GM18502 (cell line): ENCODE measurements at regions not wholly inside any gene's neighbourhood (a gene's known extent, or its start where the extent isn't known, plus 50 kb on each side); places are given as distances from the start of the nearest gene placed in this dataset.
"Not testable (repeated sequence)": the region's sequence is repeated elsewhere in the genome, so short reads cannot be mapped to it uniquely, and the experiment has no call there.

Experiments
- ATAC-seq: cut with Tn5 transposase; IDR thresholded peaks from one replicate; pipeline ENCODE4 v1.9.1; 2021; ENCODE audit warnings: mild to moderate bottlenecking; ENCODE audit not compliant: unreplicated experiment, poor library complexity

DNA sequence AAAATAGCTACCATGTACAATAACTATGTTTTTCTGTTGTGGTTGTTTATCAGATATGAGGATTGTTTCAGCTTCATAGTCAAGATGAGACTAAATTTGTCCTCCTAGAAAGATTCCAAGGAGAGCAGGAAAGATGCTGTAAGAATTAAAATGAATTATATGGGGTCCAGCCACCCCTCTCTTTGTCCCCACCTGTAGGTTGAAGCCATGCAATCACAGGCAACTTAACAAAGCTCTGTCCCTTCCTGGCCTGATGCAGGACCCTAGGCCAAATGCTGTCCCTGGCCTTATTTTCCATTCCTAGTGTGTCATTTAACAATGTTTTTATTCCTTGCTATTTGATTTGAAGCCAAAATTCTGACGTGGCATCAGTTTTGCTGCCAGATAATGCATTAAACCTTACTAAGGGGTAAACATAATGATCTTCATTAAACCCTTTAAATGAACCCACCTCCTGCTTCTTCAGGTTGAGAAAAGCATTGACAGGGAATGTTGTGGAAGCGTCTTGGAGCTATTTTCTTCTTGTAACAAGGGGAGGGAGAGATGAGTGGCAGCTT lies 240.9 kb upstream of the ZNF521 start:
- ATAC-seq = no peak

DNA sequence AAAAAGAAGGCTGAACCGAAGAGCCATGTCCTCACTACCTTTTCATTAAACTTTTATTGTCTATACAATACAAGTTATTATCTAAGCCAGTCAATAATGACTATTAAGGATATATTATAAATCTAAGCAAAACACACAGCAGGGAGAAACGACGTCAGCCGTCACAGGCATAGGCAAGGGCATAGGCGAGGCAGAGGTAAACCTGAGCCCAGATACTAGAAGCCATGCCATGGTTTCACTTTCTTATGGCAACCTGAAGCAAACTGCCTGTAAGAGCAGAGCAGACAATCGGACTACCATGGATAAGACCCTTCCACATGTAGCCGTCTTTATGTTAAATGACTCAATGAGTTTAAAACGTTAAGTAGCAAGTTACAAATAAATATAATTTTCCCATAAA lies 238.5 kb upstream of the ZNF521 start:
- ATAC-seq = no peak

DNA sequence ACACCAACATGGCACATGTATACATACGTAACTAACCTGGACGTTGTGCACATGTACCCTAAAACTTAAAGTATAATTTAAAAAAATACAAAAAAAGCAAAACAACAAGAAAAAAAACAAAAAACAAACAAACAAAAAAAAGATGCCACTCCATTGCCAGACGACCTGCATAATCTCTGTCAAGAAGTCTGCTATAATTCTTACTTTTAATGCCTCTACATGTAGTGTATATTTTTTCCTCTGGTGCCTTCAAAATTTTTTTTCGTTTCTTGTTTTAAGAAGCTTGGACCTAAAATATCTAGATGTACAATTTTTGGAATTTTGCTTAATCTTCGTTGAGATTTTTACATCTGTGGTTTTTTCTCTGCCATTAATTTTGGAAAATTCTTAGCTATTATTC lies 235.6 kb upstream of the ZNF521 start:
- ATAC-seq = no peak

DNA sequence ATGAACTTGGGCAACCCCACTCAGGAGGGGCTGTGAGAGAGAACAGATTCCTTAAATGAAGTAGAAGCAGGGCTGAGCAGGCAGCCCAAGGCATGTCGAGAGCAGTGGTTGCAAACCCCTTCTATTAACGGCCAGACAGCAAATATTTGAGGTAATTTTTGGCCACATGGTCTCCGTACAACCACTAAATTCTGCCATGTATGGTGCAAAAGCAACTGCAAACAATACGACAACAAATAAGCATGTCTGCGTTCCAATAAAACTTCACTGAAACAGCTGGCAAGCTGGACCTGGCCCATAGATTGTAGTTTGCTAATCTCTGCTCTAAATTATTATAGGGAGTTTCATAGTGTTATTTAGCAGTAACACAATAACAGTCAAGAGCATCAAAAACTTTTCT lies 217.0 kb upstream of the ZNF521 start:
- ATAC-seq = no peak

DNA sequence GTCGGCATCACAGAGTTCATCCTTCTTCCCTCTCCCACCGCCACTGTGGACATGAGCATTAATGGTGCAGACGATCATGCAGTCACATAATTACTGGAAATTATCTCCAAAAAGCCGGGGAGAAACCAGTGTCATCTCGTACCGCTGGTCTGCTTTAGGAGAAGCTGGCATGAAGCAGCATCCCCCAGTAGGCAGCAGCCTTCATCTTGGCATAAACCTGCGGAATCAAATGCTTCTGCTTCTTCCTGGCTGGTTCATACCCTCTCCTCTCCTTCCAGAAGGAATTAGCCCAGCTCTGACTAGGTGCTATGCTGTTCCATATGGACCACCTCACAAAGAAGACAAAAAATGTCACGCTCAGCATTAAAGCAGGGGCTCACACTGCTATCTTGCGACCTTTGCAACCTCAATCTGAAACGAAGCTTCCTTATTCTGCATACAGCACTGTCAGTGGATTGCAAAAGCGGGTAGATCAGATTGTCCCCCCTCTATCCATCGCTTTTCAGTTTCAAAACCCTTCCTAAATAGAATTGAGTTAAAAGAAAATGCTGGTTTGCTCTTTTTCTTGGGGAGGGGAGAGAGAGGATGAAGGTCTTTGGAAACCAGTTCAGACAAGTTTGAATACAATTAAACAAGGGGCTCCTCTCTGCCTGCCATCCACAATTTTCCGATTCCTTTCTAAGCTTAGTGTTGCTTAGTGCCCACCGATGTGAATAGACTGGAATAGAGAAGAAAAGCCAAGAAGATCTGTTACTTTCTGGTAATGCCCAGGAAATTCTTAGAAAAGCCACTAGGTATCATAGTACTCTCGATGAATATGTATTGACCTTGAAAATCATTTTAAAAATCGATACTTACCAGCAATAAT lies 212.1 kb upstream of the ZNF521 start:
- ATAC-seq = no peak

DNA sequence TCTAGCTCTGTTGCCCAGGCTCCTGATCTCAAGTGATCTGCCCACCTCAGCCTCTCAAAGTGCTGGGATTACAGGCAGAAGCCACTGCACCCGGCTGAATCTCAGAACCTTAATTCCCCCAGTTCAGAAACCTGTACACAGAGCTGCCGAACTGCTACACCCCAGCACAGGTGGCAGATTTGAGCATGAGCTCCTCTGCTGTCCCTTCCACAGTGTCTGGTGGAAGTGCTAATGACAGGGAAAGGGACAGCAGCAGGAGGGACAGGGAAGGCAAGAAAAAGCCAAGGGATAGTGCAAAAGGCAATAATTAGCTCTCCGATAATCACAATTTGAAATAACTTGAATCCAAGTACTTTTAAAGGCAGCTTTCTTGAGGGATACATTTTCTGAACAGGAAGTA lies 211.4 kb upstream of the ZNF521 start:
- no peak for ATAC-seq

DNA sequence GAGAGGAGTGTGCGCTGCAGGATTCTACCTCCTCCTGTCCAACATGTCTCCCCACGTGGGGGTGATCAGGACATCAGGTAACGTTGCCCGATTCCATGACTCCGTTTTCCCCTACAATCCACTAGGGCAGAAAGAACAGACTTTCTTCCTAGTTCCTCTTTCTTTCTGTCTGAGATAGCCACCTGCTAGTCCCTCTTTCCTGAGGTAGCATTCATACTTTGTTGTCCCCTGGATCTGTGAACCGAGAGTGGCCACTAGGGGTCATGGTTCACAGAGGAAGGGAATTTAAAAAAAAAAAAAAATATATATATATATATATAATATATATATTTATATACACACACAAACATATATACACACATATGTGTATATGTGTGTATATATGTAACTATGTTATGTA lies 210.0 kb upstream of the ZNF521 start:
- no peak for ATAC-seq

DNA sequence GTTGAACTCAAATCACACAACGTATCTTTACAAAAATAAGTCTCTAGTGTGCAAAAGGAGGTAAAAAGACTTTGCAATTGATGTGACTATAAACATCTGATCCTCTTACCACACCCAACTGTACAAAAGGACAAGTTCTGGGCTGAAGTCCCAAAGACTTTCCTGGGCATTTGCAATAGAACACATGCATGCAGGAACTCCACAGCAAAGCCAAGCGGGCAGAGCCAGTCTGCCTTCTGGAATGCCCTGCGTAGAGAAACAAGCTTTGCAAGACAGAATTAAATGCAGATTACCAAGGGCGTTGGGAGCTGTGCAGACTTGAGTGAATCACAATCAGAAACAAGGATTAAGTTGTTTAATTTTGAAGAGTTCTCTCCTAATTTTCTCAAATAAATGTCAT lies 208.4 kb upstream of the ZNF521 start:
- ATAC-seq = no peak

DNA sequence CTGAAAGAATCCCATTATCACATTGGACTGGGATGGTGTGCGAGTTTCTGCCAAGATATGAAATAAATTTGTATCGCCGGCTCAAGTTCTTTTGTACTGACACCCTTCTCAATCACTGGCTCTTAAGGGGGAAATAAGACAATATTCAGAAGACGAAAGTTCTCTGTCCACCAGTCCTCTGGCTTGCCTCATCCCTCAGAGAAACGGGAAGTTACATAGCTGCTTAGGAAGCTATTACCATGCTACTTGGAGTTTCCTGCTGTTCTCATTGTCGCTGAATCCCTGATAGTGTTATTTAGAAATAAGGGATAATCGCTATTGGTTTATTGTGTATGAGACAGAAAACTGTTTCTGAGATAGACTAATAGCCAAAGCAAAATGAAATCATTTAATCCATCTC lies 205.0 kb upstream of the ZNF521 start:
- ATAC-seq = no peak

DNA sequence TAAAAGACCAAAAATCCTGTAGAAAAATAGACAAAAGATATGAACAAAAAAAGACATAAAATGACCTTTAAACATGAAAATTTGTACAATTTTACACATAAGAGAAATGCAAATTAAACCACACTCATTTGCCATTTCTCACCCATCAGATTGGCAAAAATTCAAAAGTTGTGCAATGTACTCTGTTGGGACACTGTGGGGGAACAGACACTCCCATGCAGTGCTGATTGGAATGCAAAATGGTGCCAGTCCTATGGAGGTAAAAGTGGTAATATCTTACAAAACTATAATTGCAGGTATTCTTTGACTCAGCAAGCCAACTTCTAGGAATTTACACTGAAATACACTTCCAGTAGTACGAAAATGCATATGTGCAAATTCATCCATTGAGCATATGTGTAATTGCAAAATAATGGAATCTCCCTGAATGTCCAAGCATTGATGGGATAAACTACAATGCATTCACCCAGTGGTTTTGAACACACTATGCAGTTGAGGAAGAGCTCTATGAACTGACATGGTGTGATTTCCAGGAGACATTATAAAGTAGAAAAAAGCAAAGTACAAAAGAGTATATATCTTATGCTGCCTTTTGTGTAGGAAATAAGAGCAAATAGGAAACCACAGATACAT lies 201.8 kb upstream of the ZNF521 start:
- ATAC-seq = no peak

DNA sequence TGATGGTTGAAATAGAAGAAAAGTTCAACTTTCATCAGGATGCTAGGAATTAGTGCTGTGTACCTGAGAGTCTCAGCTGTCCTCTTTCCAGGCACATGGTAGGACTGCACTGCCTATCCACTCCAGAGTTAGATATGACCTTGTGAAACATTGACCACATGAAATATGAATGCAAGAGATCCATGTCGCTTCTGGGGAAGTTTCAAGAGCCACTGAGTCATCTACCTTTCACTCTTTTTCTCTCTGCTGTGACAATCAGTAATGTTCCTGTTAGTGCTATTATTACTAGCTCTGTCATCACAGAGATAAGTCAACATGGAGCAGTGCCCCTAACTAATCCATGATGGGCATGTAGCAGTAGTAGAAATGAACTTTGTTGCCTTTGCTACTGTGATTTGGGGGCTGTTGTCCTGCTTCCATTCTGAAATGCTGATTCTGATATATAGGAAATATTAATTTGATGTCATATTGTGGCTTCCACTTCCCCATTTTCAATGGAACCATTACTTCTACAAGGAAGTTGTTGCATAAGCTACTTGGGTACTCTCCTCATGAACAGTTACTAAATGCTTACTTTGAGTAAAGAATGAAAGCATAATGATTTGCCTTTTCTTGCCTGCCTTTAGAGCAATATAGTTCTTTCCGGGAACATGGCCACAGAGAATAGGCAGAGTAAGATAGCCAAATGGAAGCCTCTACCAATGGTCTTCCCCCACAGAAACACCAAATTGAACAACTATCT lies 192.8 kb upstream of the ZNF521 start:
- ATAC-seq = no peak

DNA sequence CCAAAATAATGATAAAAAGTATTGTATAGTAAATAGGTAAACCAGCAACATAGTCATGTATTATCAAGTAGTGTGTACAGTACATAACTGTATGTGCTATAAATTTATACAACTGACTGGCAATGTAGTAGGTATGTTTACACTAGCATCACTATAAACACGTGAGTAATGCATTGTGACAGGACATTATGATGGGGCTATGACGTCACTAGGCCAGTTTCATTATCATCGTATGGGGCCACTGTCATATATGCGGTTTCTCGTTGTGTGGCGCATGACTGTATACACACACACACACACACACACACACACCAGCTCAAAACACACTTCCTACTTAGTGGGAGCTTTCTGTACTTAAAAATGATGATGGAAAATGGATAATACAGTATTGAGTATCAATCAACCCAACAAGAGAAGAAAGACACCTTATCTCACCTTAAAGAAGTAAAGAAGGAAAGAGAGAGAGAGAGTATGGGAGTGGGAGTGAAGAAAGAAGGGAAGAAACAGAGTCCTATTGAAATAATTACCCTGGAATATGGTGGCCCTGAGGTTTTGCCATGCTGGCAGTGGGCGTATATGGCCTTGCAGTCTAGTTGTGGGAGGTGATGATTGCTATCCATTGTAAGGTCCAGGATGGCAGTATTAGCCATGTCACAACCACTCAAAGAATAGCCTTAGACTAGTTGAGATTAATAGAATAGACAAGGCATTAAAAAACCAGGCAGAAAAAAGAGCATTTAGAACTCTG lies 186.4 kb upstream of the ZNF521 start:
- ATAC-seq = no peak

DNA sequence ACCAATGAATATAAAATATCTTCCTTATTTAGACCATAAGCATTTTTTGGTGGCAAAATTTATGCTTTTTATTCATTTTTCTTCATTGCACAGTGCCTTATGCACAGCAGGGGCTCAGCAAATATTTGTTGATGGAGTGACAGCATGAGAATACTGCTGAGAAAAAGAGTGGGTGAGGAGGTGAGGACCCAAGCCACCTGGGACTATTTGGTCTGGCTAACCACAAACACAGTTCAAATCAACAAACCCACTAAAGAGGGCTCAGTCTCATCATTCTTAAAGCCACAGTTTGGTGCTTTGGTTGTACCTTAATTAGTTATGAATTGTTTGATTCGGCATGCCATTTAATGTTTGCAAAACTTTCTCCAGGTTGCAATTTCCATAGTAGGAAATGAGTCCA lies 183.5 kb upstream of the ZNF521 start:
- no peak for ATAC-seq

DNA sequence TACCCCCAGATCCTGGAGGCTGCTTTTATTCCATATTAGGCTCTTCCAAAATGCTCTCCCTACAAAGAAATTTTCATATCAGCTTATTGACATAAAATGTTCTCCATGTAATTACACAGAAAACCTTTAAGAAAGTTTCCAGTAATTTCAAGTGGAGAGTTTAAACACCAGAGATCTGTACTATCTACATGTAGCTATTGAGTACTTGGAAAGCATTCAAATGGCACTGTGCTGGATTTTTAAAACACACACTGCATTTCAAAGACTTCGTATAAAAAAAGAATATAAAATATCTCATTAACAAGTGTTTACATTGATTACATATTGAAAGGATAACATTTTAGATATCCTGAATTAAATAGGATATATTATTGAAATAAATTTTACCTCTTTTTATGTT lies 182.4 kb upstream of the ZNF521 start:
- no peak for ATAC-seq

DNA sequence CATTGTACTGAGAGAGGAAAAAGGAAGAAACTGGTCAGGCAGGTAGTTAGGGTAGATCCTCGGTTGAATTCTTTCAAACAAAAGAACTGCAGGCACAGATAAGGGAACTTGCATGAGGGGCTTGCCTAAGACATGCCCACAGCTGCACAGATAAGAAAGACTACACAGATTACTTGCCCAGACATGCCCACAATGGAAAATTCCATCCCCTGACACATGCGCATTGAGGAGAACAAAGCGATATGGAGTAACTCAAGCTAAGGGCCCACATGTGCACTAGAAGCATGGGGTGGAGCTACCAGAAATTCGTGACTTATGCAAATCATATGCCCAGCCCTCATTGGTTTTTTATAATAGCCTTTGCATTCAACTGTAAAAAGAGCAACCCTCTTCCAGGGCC lies 181.3 kb upstream of the ZNF521 start:
- no peak for ATAC-seq

DNA sequence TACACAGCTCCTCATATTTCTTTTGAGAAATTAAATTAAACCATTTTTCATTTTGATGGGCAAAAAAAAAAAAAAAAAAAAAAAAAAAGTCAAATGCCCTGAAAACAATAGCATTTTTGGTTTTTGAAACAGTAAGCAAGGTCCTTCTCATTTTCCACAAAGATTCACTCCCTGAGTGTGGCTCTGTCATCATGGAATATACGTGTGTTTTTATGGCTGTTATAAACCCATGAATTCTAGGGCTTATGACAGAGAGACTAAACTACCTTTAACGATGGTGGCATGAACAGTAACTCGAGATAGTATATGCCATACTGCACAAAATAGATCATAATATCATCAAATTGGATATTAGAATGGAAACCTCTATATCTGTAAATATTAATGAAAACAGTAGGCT lies 179.2 kb upstream of the ZNF521 start:
- no peak for ATAC-seq

DNA sequence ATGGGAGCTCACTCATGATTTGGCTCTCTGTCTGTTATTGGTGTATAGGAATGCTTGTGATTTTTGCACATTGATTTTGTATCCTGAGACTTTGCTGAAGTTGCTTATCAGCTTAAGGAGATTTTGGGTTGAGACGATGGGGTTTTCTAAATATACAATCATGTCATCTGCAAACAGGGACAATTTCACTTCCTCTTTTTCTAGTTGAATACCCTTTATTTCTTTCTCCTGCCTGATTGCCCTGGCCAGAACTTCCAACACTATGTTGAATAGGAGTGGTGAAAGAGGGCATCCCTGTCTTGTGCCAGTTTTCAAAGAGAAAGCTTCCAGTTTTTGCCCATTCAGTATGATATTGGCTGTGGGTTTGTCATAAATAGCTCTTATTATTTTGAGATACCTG lies 173.8 kb upstream of the ZNF521 start:
- ATAC-seq = not testable (repeated sequence)

DNA sequence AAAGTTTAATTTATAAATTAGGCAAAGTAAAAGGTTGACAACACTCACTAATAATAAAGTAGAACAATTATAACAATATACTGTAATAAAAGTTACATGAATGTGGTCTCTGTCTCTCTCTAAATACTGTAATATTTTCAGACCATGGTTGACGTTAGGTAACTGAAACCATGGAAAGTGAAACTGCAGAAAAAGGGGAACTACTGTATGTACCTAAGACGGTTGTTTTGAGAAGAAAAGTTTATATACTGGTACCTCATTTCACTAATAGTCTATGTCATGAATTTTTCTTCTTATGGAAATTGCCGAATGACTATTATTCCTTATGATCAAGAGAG lies 166.7 kb upstream of the ZNF521 start:
- ATAC-seq = peak; percentile 98

DNA sequence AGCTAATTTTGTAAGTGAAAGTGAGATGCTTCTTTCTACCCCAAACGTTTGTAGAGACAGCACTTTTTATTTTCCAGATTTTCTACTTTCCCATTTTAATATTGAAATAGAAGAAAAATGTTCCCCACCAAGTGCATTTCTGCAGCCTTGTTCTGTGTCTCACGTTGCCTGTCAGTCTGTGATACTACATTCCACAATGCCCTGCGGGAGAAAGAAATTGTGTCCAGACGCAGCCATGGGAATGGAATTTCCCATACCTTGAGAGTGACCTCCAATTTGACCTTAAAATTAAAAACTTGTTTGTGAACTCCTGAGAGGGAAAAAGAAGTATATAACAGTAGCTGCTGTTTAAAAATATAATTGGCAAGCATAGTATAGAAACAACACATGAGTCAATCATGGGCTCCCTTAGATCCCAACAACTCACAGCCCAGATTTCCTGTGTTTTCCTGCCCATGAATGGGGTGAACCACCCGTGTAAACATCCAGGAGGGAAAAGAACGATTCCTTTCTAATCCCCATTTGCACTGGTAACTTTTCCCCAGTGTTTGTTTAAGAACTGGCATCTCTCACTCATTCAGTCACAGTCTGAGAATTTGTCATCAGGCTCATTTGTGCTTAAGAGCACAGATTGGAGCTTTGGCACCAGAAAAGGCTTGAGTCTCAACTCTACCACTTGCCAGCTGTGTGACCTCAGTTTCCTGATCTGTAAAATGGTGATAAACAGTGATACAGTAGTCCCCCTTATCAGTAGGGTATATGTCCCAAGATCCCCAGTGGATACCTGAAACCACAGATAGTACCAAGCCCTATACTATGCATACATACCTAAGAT lies 166.1 kb upstream of the ZNF521 start:
- ATAC-seq = peak; percentile 51
